Esophagus squamous epithelium (tissue), 4 donors: ENCODE measurements at regions not wholly inside any gene's neighbourhood (a gene's known extent, or its start where the extent isn't known, plus 50 kb on each side); places are given as distances from the start of the nearest gene placed in this dataset.

Experiments
- POLR2A ChIP-seq, 4 donors: fragments of 450-650 bp; IDR thresholded peaks; one replicate each; pipeline ENCODE4 v1.6.1; 2017; ENCODE audit warnings: antibody characterized with exemption in 4 of 4, mild to moderate bottlenecking in 4 of 4, moderate library complexity in 3 of 4
- TF ChIP-seq, protein P1 (sequence below), 6 experiments: fragments of 450-650 bp in 4 of 6; fragments of 200-600 bp in 2 of 6; sonication (generic) in 2 of 6; IDR thresholded peaks; one replicate each; pipeline ENCODE4 v1.5.1; 2016 to 2019; ENCODE audit warnings: antibody characterized with exemption in 6 of 6, mild to moderate bottlenecking in 4 of 6, moderate library complexity in 4 of 6

DNA sequence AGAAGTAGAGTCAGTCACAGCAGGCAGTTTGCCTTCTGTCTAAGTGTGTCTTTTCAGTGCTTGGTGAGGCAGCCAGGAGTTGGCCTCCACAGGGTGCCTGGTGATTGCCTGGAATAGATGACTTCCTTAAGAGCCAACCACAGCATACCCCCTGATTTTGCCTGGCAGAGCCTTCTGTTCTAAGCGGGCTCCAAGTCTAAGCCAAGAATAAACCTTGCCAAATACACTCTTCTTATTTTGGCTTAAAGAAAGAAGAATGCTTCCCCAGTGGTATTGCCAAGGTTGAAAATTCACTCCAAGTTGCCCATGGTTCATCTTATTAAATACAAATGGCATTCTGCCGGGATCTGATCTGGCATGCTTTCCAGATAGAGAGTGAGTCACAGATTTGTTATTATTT lies 1424.8 kb upstream of the EYS start:
- TF ChIP-seq, protein P1, sequence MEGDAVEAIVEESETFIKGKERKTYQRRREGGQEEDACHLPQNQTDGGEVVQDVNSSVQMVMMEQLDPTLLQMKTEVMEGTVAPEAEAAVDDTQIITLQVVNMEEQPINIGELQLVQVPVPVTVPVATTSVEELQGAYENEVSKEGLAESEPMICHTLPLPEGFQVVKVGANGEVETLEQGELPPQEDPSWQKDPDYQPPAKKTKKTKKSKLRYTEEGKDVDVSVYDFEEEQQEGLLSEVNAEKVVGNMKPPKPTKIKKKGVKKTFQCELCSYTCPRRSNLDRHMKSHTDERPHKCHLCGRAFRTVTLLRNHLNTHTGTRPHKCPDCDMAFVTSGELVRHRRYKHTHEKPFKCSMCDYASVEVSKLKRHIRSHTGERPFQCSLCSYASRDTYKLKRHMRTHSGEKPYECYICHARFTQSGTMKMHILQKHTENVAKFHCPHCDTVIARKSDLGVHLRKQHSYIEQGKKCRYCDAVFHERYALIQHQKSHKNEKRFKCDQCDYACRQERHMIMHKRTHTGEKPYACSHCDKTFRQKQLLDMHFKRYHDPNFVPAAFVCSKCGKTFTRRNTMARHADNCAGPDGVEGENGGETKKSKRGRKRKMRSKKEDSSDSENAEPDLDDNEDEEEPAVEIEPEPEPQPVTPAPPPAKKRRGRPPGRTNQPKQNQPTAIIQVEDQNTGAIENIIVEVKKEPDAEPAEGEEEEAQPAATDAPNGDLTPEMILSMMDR (IDR thresholded peaks at IDR 0.05): no peak
- no peak for TF ChIP-seq POLR2A (IDR thresholded peaks at IDR 0.05)
